ENCODE measurements at regions not wholly inside any gene's neighbourhood (a gene's known extent, or its start where the extent isn't known, plus 50 kb on each side); places are given as distances from the start of the nearest gene placed in this dataset.

GRCh38 chr5:156095709-156096241 lies 231.2 kb upstream of the SGCD start:
- H3K9me3 ChIP-seq (replicated peaks; ENCODE audit: insufficient read depth, low read length), result no peaks in the 10 kb centered on the region
- H3K4me3 ChIP-seq (ENCODE audit: low read length), result no peak overlapping the region
- no peaks in the 10 kb centered on the region for H3K4me1 ChIP-seq (ENCODE audit: low read length)
- no peaks in the 10 kb centered on the region for H3K79me2 ChIP-seq (ENCODE audit: low read length)
- H3K9ac ChIP-seq (ENCODE audit: low read length), result no peak overlapping the region
- no peaks in the 10 kb centered on the region for H3K9me2 ChIP-seq (replicated peaks; ENCODE audit: insufficient read depth, low read length)
- H2AFZ ChIP-seq (ENCODE audit: low read length), result no peak overlapping the region
- TF ChIP-seq CTCF (IDR thresholded peaks at IDR 0.05; ENCODE audit: low read length), result no peak
- no peak for TF ChIP-seq EZH2 (optimal IDR thresholded peaks at IDR 0.05; ENCODE audit: low read depth, low read length)
- no peak for TF ChIP-seq EZH2phosphoT487 (IDR thresholded peaks at IDR 0.05; ENCODE audit: low read length)
- no peak overlapping the region for H3K4me2 ChIP-seq (ENCODE audit: low read depth, low read length)
- no peaks in the 10 kb centered on the region for H3F3A ChIP-seq (ENCODE audit: insufficient read depth, low read length)
- no peak for DNase-seq
- no peaks in the 10 kb centered on the region for H4K20me1 ChIP-seq (ENCODE audit: insufficient read depth, low read length)
- H3K36me3 ChIP-seq (replicated peaks; ENCODE audit: insufficient read depth, low read length), result no peaks in the 10 kb centered on the region
- no peak overlapping the region for H3K27ac ChIP-seq (ENCODE audit: low read length)
- H3K27me3 ChIP-seq (replicated peaks; ENCODE audit: insufficient read depth, low read length), result no peaks in the 10 kb centered on the region

DNA sequence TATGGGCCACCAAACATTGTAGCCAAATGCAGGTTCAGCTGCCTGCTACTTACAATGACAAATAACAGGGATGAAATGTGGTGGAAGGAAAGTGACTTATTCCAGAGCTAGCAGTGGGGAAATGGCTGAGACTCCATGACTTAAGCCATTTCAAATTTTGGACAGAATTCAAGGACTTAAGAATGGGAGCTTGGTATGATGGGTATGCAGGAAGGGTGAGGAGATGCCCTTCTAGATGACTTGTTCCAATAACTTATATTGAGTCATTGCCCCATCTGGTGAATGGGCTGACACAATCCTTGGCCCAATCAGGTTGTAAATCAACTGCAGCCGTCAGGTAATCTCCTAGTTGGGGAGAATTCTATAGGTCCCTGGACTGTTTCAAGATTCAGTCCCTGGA lies 230.7 kb upstream of the SGCD start:
- Histone ChIP-seq H4K20me1 (ENCODE audit: insufficient read depth, low read length) (no peaks in the 10 kb centered on the region), H3F3A (ENCODE audit: insufficient read depth, low read length) (no peaks in the 10 kb centered on the region), H3K9ac (ENCODE audit: low read length) (no peak overlapping the region), H3K9me2 (replicated peaks; ENCODE audit: insufficient read depth, low read length) (no peaks in the 10 kb centered on the region), H3K36me3 (replicated peaks; ENCODE audit: insufficient read depth, low read length) (no peaks in the 10 kb centered on the region), H3K4me3 (ENCODE audit: low read length) (no peak overlapping the region), H3K9me3 (replicated peaks; ENCODE audit: insufficient read depth, low read length) (no peaks in the 10 kb centered on the region), H3K27me3 (replicated peaks; ENCODE audit: insufficient read depth, low read length) (no peaks in the 10 kb centered on the region), H3K27ac (ENCODE audit: low read length) (no peak overlapping the region), H2AFZ (ENCODE audit: low read length) (no peak overlapping the region), H3K4me1 (ENCODE audit: low read length) (no peaks in the 10 kb centered on the region), H3K4me2 (ENCODE audit: low read depth, low read length) (no peak overlapping the region), H3K79me2 (ENCODE audit: low read length) (no peaks in the 10 kb centered on the region)
- no peak for DNase-seq
- no peak for TF ChIP-seq EZH2 (optimal IDR thresholded peaks at IDR 0.05; ENCODE audit: low read depth, low read length)
- no peak for TF ChIP-seq CTCF (IDR thresholded peaks at IDR 0.05; ENCODE audit: low read length)
- no peak for TF ChIP-seq EZH2phosphoT487 (IDR thresholded peaks at IDR 0.05; ENCODE audit: low read length)

GRCh38 chr5:156103155-156103885 lies 223.6 kb upstream of the SGCD start:
- no peaks in the 10 kb centered on the region for H3K4me1 ChIP-seq (ENCODE audit: low read length)
- H2AFZ ChIP-seq (ENCODE audit: low read length), result no peak overlapping the region
- H4K20me1 ChIP-seq (ENCODE audit: insufficient read depth, low read length), result no peaks in the 10 kb centered on the region
- no peak overlapping the region for H3K4me3 ChIP-seq (ENCODE audit: low read length)
- H3K9me2 ChIP-seq (replicated peaks; ENCODE audit: insufficient read depth, low read length), result no peaks in the 10 kb centered on the region
- no peaks in the 10 kb centered on the region for H3K36me3 ChIP-seq (replicated peaks; ENCODE audit: insufficient read depth, low read length)
- no peak overlapping the region for H3K9ac ChIP-seq (ENCODE audit: low read length)
- no peaks in the 10 kb centered on the region for H3K9me3 ChIP-seq (replicated peaks; ENCODE audit: insufficient read depth, low read length)
- no peaks in the 10 kb centered on the region for H3K79me2 ChIP-seq (ENCODE audit: low read length)
- TF ChIP-seq CTCF (IDR thresholded peaks at IDR 0.05; ENCODE audit: low read length) (no peak), EZH2phosphoT487 (IDR thresholded peaks at IDR 0.05; ENCODE audit: low read length) (no peak), EZH2 (optimal IDR thresholded peaks at IDR 0.05; ENCODE audit: low read depth, low read length) (no peak)
- H3K27me3 ChIP-seq (replicated peaks; ENCODE audit: insufficient read depth, low read length), result no peaks in the 10 kb centered on the region
- no peak overlapping the region for H3K27ac ChIP-seq (ENCODE audit: low read length)
- no peaks in the 10 kb centered on the region for H3F3A ChIP-seq (ENCODE audit: insufficient read depth, low read length)
- no peak overlapping the region for H3K4me2 ChIP-seq (ENCODE audit: low read depth, low read length)
- DNase-seq, result no peak

Measured in MM.1S (cell line).